IPS DF 19.7 (cell line): ENCODE measurements at regions not wholly inside any gene's neighbourhood (a gene's known extent, or its start where the extent isn't known, plus 50 kb on each side); places are given as distances from the start of the nearest gene placed in this dataset.
"Not testable (repeated sequence)": the region's sequence is repeated elsewhere in the genome, so short reads cannot be mapped to it uniquely, and the experiment has no call there.

Experiments used
- DNase-seq: peaks from one replicate; pipeline ENCODE4 v3.0.0-alpha.2; 2013; ENCODE audit warnings: low read depth, low spot score

DNA sequence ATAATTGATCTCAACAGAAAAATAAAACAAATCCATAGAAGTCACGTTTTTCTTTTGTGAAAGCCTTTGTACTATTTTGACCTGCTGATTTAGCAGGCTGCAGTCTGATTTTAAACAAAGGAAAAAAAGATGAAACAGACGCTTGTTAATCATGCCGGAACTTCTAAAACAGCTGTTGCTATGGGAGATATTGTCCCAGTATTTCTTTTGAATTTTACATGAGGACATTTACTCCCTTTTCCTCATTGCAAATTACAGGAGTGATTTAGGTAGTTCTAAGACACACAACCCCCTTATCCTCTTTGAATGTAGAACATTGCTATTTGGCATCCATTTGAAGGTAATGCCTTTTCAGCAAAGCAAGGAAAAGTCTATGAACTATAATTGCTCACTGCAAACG lies 416.1 kb downstream of the BCKDHB start:
- DNase-seq, result no peak

DNA sequence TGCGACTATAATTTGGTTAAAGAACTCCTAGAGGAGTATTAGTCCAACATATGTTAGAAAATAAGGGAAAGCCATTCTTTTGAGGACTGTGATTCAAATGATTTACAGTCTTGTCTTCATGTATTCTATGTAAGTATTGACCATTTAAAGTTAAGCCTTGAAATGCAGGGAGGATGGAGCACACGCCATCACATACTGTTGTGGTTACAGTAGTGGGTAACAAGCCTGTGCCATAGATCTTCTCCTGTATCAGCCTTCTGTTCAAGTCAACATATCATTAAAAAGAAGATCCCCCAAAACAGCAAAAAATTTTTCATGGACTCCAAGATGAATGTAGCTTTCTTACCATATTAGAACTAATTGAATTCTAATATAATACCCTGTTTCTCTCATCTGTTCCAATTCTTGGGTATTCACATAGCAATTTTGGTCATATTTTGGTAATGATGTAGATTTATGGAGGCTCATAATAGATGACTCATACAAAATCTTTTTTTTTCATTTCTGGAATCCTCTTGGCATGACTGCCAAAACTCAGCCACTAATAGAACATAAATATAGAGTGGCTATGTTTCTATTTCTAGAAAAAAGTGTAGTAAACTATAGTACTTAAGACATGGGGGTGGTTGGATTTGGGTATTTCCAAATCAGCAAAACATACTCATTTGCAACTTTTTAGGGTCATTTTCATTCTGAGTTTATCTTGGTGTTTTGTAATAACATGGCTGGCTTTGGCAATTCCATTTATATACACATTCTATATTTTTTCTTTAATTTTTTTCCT lies 413.5 kb downstream of the BCKDHB start:
- DNase-seq, result no peak

GRCh38 chr6:80517525-80517924 lies 411.1 kb downstream of the BCKDHB start:
- no peak for DNase-seq

DNA sequence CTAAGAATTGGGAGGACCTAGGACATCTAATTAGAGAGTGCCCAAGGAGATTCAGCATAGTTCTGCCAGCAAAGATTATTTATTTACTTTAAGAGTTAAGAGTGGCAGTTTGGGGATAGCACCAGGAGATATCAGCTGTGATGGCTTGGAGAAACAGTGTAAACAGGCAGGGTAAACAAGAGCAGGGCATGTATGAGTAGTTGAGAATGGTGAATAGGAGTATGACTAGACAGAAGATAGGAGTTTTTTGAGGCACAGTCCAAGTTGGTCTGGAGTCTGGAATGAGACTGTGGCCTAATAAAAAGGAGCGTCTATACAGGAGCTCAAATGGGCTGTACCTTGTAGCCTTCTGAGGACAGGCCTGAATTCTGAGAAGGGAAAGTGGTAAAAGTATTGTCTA lies 404.1 kb downstream of the BCKDHB start:
- not testable (repeated sequence) for DNase-seq

GRCh38 chr6:80508885-80509630 lies 402.6 kb downstream of the BCKDHB start:
- no peak for DNase-seq

DNA sequence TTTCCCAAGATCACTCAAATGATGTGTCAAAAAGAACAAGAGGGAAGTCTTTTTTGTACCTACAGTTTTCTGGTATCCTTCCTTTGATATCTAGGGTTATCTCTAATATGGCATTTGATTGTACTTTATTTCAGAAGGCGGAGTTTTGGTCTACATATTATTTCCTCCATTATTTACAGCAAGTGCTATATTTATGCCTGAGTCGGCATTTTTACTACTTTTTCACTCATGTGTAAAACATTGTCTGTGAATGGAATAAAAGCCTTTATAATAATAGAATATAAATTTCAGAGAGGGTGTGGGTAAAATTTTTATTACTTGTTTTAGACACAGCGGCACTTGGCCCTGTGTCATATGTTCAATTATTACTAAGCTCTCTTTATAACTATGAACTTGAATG lies 398.4 kb downstream of the BCKDHB start:
- no peak for DNase-seq

GRCh38 chr6:80503660-80504059 lies 397.2 kb downstream of the BCKDHB start:
- no peak for DNase-seq

GRCh38 chr6:80502871-80503270 lies 396.4 kb downstream of the BCKDHB start:
- no peak for DNase-seq

DNA sequence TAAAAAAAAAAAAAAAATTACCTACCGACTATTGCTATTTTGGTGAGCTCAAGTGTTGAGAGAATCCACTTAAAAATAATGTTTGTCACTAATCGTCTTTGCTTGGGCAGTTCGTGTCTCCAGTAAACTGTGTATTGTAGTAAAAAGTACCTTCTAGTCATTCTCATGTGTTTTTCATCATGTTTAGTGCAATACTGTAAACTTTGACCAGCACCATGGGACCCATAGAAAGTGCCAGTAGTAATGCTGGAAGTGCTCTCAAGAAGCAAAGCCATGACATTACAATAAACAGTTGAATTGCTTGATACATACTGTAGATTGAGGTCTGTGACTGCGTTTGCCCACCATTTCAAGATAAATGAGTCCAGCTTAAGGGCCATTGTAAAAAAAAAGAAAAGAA lies 395.2 kb downstream of the BCKDHB start:
- DNase-seq, result no peak

GRCh38 chr6:80497696-80498486 lies 391.4 kb downstream of the BCKDHB start:
- DNase-seq, result not testable (repeated sequence)

DNA sequence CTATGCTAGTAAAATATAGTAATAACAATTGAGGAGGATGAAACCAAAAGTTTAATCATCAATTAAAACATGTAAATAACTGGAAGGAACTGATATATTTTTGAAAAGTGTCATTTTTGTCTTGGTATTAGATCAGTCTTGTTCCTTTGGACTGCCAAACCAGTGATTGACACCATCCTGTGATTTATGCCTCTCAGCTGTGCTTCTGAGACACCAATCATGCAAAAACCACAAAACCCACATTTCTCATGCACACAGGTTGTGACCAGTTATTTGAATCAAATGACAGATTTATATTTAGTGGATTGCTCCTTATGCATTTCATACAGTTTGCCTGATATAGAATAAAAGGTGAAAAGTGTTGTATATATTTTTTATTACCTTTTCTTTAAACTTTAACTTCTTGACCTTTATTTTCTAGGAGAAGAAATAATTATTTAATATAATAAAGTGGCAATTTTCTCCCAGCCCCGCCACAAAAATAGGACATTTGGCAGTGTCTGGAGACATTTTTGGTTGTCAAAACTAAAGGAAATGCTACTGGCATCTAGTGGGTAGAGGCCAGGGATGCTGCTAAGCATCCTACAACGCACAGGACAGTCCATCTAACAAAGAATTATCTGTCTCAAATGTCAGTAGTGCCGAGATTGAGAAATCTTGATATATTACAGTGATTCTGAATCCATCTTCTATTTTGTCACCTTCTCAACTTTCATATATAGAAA lies 383.6 kb downstream of the BCKDHB start:
- no peak for DNase-seq

DNA sequence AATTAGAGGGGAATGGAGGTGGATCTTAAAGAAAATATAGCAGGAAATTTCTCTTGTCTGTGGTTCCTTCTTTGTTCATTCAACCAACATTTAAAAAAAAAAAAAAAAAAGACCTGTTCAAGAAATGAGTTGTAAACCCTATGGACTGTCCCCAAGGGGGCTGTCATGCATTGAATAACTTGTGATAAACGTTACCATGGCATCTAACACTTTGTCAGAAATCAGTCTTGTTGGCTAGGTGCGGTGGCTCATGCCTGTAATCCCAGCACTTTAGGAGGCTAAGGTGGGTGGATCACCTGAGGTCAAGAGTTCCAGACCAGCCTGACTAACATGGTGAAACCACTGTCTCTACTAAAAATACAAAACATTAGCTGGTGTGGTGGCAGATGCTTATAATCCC lies 381.7 kb downstream of the BCKDHB start:
- no peak for DNase-seq

- not testable (repeated sequence) for DNase-seq
Observed at GRCh38 chr6:80485494-80485893, 379.0 kb downstream of the BCKDHB start.

DNA sequence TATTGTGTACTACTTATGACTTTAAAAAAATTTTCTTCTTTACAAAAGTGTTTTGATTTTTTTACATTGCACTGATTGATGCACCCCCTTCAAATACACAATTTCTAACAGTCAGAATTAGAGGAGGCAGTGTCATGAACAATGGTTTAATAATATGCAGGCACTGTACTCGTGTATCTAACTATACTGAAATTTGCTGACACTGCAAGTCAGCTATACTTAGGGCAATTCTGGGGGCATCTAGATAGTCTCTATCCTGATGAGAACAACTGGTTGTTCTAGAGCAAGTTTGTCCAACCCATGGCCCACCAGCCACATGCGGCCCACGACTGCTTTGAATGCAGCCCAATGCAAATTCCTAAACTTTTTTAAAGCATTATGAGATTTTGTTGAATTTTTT lies 375.6 kb downstream of the BCKDHB start:
- no peak for DNase-seq

DNA sequence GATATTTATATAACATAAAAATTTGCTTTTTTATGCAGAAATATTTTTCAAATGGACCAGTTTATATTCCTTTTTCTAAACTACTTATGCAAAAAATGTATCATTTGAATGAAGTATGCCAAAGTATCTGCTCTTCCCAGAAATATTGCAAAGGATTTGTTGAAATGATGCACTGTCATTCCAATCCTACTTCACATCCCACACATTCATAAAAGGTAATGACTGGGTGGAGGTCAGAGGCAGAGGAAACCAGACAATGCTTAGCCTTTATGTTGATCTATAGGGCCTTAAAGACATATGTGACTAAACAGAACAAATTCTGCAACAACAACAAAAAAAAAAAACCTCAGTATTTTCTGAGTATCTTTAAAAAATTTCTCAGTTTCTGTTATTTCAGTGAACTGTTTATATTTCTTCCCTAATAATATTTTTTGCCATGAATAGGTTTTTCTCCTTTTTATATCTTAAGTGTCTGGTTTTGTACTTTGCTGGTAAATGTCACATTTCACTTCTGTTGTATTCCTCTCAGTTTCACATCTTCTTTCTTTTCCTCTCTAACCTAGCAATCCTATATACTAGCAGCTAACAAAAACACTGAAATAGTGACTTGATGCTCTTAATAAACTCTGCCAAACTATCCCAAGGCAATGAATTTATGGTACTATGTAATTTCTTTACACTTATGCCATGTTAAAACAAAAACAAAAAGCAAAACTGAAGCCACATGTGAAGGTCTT lies 374.1 kb downstream of the BCKDHB start:
- no peak for DNase-seq

GRCh38 chr6:80478030-80478429 lies 371.6 kb downstream of the BCKDHB start:
- DNase-seq, result no peak

- DNase-seq, result no peak
Observed at GRCh38 chr6:80477591-80477990, 371.1 kb downstream of the BCKDHB start.

DNA sequence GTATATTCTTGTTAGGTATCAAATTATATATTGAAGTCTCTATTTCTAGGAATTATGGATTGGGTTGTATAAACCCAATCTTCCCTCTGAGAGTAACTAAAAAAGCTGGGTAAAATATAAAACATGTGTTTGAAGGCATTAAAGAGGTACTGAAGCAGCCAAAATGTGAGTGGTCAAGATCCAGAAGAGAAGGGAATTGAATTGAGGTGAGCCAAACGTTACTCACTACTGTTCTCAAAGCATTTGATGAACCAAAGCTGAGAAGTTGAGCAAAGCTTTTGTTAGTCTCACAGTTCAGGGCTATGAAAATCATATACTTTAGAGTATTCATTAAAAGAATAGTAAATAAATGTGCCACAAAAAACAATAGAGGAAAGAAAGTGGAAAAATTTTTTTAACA lies 365.8 kb downstream of the BCKDHB start:
- DNase-seq, result no peak

DNA sequence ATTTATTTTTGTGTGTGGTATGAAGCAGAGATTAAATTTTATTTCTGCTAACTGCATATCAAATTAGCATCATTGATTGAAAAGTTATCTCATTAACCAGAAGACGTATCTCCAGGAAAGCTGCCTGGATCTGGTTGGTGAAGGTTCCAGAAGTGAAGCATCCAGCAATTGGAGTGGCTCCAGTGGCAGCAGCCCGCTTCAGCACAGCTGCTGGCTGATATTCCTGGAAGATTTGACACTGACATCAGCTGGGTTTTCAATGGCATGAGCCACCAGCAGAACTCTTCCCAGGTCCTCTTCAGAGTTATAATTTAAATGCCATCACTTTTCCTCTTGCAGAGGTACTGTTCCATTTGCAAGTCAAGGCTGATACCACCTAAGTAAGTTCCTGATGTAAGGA lies 363.5 kb downstream of the BCKDHB start:
- DNase-seq, result no peak

DNA sequence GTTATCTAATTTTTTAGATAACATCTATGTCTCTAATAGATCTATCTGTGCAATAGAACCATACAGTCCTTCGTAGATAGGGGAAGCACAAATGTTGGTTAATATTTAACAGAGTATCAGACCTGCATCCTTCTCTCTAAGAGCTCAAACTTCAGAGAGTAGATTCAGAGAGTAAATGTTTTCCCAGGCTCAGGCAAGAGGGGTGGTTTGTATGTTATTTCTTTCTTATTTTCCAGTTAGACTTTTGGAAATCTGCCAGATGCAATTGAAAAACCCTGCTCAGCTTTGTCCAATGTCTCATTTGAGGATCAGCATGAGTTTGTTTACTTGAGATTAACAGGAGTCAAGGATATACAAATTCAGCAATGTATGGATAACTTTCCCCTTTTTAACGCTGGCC lies 361.9 kb downstream of the BCKDHB start:
- DNase-seq, result no peak

DNA sequence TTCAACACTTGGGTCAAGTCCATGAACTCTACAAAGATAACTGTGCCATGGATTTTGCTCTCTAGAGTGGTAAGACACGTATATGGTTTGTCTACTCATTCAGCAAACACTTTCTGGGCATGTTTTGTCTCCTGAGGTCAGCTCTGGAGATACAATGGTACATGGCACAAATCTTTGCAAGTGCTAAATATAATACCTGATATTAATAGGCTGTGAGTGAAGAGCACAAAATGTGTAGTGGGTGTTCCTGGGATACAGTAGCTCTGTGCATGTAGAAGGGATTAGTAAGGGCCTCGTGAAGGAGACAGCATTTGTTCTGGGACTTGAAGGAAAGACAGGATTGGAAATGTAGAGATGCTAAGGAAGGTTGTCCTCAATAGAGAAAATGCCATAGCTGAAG lies 360.9 kb downstream of the BCKDHB start:
- no peak for DNase-seq
